Stomach (tissue), 8 donors: ENCODE measurements at regions not wholly inside any gene's neighbourhood (a gene's known extent, or its start where the extent isn't known, plus 50 kb on each side); places are given as distances from the start of the nearest gene placed in this dataset.

ENCODE experiments used
- DNase-seq, 2 donors: peaks; one replicate each; pipeline versions ENCODE4 v3.0.0 to v3.0.0-alpha.2; 2013 to 2019
- H3K27ac ChIP-seq, 5 donors: fragments of 200-600 bp in 4 of 5; sonication (generic) in 4 of 5; one replicate each; pipeline ENCODE4 v1.5.1; 2013 to 2019; ENCODE audit warnings: mild to moderate bottlenecking in 1 of 5, moderate library complexity in 1 of 5
- H3K27me3 ChIP-seq, 3 donors: fragments of 200-600 bp; sonication (generic); one replicate each; pipeline ENCODE4 v1.5.1; 2017 to 2019; ENCODE audit warnings: mixed run types in 1 of 3
- H3K36me3 ChIP-seq, 4 donors: fragments of 200-600 bp; sonication (generic); 1 replicate in 3 of 4; 2 replicates in 1 of 4; pipeline ENCODE4 v1.5.1; 2016 to 2019
- H3K4me1 ChIP-seq, 4 donors: fragments of 200-600 bp; sonication (generic); one replicate each; pipeline ENCODE4 v1.5.1; 2016 to 2019
- H3K4me3 ChIP-seq, 4 donors: fragments of 200-600 bp; sonication (generic) in 3 of 4; one replicate each; pipeline ENCODE4 v1.5.1; 2016 to 2019; ENCODE audit warnings: mild to moderate bottlenecking in 1 of 4
- H3K9me3 ChIP-seq, 4 donors: fragments of 200-600 bp; sonication (generic); one replicate each; pipeline ENCODE4 v1.5.1; 2016 to 2019
- EP300 ChIP-seq: sonication (generic); formaldehyde crosslinking; IDR thresholded peaks from one replicate; pipeline ENCODE4 v1.6.1; 2017; ENCODE audit warnings: antibody characterized with exemption
- POLR2A ChIP-seq, 4 donors: fragments of 450-650 bp; IDR thresholded peaks; one replicate each; pipeline ENCODE4 v1.6.1; 2016; ENCODE audit warnings: antibody characterized with exemption in 4 of 4, control low read depth in 2 of 4, mild to moderate bottlenecking in 1 of 4, moderate library complexity in 1 of 4
- POLR2AphosphoS5 ChIP-seq, 3 donors: sonication (generic); formaldehyde crosslinking; IDR thresholded peaks; one replicate each; pipeline ENCODE4 v1.6.1; 2016; ENCODE audit warnings: antibody characterized with exemption in 3 of 3
- WGBS, 5 donors: extraction: QIAGEN DNeasy Blood & Tissue Kit in 3 of 5; methylation state at CpG; one replicate each; pipeline versions ENCODE4 v1.1.5 to v1.1.7; 2013 to 2018; 5-methylcytosine and 5-hydroxymethylcytosine counted together
- intact Hi-C: fragments of 100-400 bp; cut with DNase I; formaldehyde crosslinking; loops from one replicate; pipeline ENCODE4 v1.15.1; 2023; ENCODE audit warnings: low total_unique reads
- TF ChIP-seq, protein P1 (sequence below), 7 experiments: fragments of 450-650 bp in 4 of 7; fragments of 200-600 bp in 3 of 7; sonication (generic) in 3 of 7; IDR thresholded peaks; one replicate each; pipeline ENCODE4 v1.5.1; 2016 to 2019; ENCODE audit warnings: antibody characterized with exemption in 7 of 7, control low read depth in 2 of 7, mild to moderate bottlenecking in 1 of 7
- donor health status: healthy with polysubstance abuse.
- donor health status: Bipolar disorder and iron deficiency.
- donor health status: healthy.

DNA sequence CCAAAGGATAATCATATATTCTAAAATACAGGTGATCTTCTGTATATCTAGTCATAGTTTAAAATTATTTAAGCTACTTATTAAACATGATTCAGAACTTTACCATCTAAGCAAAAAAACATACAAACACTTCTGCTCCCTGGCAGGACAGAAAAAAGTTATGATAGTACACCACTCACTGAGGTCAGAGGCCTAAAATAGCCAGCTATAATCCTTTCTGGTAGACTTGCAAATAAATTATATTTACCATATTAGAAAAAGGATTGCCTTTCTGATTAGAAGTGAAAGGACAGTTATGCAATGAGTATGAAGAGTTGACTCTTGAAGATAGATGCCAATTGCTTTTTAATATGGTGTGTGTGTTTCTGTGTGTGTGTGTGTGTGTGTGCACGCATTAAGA is 207.4 kb downstream of the BMP2 start:
- intact Hi-C loops, result no loop called here
- 75 to 92% (median 81%) methylated on average over 1 of the region's 1 CpG for WGBS, 5 donors
- peaks cover 0 to 3% (median 0%) of the 10 kb centered on the region in 4 donors for H3K9me3 ChIP-seq

DNA sequence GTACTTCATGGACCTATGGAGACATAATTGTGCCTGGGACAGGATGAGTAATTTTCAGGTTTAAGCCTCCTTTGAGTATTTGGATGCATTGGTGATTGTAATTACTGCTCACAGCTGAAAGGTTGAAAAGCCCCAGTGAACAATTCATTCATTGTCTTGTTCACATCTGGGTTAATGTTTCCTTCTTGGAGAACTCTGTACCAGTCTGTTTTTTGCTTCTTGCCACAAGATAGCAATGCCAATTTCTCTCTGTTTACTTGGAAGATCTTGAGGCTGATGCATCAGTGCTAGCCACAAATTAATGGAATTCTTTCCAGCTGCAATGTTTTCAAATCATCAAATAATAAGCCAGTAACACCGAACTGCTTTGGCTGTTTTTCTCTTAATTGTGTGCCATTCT is 207.8 kb downstream of the BMP2 start:
- Histone ChIP-seq H3K4me3 (no peak overlapping the region), H3K36me3 (no peaks in the 10 kb centered on the region), H3K27ac (no peak overlapping the region), H3K9me3 (peaks cover 0 to 3% (median 0%) of the 10 kb centered on the region in 4 donors), H3K4me1 (no peaks in the 10 kb centered on the region), H3K27me3 (no peaks in the 10 kb centered on the region)
- no peak for DNase-seq
- no peak for TF ChIP-seq POLR2A (IDR thresholded peaks at IDR 0.05)
- TF ChIP-seq, protein P1, sequence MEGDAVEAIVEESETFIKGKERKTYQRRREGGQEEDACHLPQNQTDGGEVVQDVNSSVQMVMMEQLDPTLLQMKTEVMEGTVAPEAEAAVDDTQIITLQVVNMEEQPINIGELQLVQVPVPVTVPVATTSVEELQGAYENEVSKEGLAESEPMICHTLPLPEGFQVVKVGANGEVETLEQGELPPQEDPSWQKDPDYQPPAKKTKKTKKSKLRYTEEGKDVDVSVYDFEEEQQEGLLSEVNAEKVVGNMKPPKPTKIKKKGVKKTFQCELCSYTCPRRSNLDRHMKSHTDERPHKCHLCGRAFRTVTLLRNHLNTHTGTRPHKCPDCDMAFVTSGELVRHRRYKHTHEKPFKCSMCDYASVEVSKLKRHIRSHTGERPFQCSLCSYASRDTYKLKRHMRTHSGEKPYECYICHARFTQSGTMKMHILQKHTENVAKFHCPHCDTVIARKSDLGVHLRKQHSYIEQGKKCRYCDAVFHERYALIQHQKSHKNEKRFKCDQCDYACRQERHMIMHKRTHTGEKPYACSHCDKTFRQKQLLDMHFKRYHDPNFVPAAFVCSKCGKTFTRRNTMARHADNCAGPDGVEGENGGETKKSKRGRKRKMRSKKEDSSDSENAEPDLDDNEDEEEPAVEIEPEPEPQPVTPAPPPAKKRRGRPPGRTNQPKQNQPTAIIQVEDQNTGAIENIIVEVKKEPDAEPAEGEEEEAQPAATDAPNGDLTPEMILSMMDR (IDR thresholded peaks at IDR 0.05), result no peak
- no peak for TF ChIP-seq EP300
- no peak for TF ChIP-seq POLR2AphosphoS5 (IDR thresholded peaks at IDR 0.05)
- intact Hi-C loops, result no loop called here
- 50 to 75% (median 61%) methylated on average over 1 of the region's 1 CpG for WGBS, 5 donors

More for the DNA sequence above, 207.4 kb downstream of the BMP2 start:
- H3K27me3 ChIP-seq, result no peaks in the 10 kb centered on the region
- no peaks in the 10 kb centered on the region for H3K4me1 ChIP-seq
- no peak for DNase-seq
- no peak overlapping the region for H3K4me3 ChIP-seq
- H3K36me3 ChIP-seq, result no peaks in the 10 kb centered on the region
- TF ChIP-seq, protein P1 (IDR thresholded peaks at IDR 0.05), result no peak
- no peak for TF ChIP-seq EP300
- TF ChIP-seq POLR2AphosphoS5 (IDR thresholded peaks at IDR 0.05), result no peak
- TF ChIP-seq POLR2A (IDR thresholded peaks at IDR 0.05), result no peak
- no peak overlapping the region for H3K27ac ChIP-seq

DNA sequence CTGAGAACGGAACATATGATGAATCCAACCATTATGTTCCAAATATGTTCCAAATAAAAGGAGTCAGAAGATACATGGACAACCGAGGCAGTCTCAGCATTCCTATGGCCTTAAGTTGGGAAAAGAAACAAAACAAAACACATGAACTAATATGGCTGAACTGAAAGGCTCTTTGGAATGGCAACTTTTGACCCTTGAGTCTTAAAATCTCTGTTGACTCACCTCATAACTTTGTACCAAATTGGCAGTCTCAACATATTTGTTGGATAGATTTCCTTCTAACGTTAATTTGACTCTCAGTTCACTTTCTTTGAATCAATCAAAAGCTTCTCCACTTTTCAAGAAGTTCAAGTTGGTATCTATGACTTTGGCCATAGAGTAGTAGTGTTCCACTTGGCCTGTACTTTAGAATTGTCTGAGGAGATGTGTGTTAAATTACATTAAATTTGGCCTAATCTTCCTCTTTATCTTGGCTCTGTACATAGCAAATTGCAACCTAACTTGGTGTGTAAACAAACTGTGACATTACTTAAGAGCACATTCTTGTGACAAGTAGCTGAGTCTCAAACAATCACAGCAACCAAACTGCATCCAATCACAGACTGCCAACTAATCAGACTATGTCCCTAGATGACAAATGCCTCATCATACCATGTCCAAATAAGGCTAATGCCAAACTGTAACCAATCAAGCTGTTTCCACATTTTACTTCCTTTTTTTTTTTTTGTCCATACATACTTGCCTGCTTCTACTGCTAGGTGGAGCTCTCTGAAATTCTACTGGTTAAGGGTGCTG is 208.8 kb downstream of the BMP2 start:
- no peak for DNase-seq
- H3K9me3 ChIP-seq, result peaks cover 0 to 3% (median 0%) of the 10 kb centered on the region in 4 donors
- TF ChIP-seq, protein P1 (IDR thresholded peaks at IDR 0.05), result no peak
- TF ChIP-seq POLR2AphosphoS5 (IDR thresholded peaks at IDR 0.05) (no peak), POLR2A (IDR thresholded peaks at IDR 0.05) (no peak), EP300 (no peak)
- H3K4me3 ChIP-seq, result no peak overlapping the region
- no peaks in the 10 kb centered on the region for H3K27me3 ChIP-seq
- 46 to 79% (median 53%) methylated on average over 3 of the region's 3 CpGs for WGBS, 5 donors
- no peaks in the 10 kb centered on the region for H3K4me1 ChIP-seq
- H3K36me3 ChIP-seq, result no peaks in the 10 kb centered on the region
- no peak overlapping the region for H3K27ac ChIP-seq
- intact Hi-C loops, result no loop called here

DNA sequence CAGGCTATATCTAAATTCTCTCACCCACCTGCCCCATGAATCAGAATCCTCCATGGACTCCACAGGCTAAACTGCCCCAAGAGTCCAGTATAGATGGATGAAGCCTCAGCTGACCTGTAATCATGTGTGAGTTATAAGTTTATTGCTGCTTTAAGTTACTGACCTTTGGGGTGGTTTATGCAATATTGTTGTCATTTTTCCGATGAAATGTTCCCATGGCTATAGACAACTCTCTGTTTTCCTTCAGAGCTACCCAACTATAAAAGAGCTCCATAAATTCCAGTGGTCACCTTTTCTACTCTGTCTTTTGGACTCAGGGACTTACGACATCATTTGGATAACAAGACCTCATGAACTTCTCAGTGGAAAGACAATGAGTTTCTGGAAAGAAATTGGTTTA is 212.1 kb downstream of the BMP2 start:
- Histone ChIP-seq H3K9me3 (peaks cover 0 to 9% (median 0%) of the 10 kb centered on the region in 4 donors), H3K4me3 (no peak overlapping the region), H3K4me1 (no peaks in the 10 kb centered on the region), H3K27ac (no peak overlapping the region), H3K27me3 (no peaks in the 10 kb centered on the region), H3K36me3 (no peaks in the 10 kb centered on the region)
- WGBS, 5 donors, result 83 to 94% (median 90%) methylated on average over 2 of the region's 2 CpGs
- TF ChIP-seq, protein P1 (IDR thresholded peaks at IDR 0.05), result no peak
- TF ChIP-seq POLR2AphosphoS5 (IDR thresholded peaks at IDR 0.05) (no peak), EP300 (no peak), POLR2A (IDR thresholded peaks at IDR 0.05) (no peak)
- no peak for DNase-seq
- intact Hi-C loops, result no loop called here
